NCI-H1417 treated with DMSO at 0.1 percent for 48 hours (cell line): ENCODE measurements at regions not wholly inside any gene's neighbourhood (a gene's known extent, or its start where the extent isn't known, plus 50 kb on each side); places are given as distances from the start of the nearest gene placed in this dataset.
"Not testable (repeated sequence)": the region's sequence is repeated elsewhere in the genome, so short reads cannot be mapped to it uniquely, and the experiment has no call there.

ENCODE experiments used
- DNase-seq: peaks from one replicate; lab custom pipeline; 2025; lab: John Stamatoyannopoulos, UW

DNA sequence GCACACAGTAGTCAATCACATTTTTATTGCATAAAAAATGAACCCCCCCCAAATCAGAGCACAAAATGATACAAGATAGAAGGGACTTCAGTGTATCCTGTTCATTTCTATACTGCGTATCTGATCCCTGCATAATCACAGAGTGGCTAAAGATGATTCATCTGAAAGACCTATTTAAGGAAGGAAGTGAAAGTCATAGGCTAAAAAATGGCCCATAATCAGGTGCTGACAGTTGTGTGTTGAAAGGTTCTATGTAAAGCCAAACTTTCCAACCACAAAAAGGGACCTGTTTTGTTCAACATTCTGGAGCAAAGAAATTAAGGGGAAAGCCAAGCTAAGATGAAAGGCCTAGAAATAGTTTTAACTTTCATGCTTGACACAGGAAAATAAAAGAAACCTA, 147.8 kb upstream of the ATP2B1 start:
- no peak for DNase-seq

DNA sequence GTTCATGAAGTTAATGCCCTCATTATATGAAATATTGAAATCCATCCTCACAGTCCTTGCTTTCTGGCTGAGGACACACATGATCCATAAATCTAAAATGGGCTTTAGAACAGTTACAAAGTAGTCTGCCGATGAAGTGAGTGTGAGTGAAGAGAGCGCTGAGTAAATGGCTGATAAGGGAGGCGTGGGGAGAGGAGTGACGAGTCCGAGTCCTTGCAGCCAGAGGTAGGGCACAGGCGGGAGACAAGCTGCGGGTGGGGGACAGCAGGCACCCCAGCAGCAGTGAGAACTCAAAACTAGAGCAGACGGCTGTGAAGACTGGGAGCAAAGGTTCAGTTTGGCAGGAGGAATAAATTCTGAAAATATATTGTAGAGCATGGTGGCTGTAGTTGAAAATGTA, 140.1 kb upstream of the ATP2B1 start:
- no peak for DNase-seq

DNA sequence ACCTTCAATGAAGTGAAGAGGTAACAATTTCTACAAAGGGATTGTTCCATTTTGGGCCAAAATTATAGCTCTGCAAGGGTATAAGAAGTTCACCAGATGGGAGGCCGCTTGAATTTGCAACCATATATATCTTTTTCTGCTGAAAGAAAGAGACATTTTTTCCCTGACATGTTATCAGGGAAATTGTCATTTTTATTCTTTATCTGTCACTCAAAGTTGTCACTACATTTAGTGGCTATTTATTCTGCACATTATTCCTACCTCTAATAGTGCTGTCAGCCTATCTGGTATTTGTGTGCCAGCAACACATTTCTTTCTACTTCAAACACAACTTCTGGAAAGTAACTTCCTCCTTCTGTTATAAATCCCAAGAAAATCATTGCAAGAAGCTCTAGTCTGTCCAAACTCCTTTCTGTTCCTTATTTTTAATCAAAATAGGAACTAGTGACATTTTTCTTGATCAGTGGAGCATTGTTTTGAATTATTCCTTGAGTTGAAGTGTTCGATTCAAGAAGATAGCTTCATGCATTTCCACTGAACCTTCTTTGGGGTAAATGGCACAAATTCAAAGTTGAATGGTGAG, 137.9 kb upstream of the ATP2B1 start:
- no peak for DNase-seq

DNA sequence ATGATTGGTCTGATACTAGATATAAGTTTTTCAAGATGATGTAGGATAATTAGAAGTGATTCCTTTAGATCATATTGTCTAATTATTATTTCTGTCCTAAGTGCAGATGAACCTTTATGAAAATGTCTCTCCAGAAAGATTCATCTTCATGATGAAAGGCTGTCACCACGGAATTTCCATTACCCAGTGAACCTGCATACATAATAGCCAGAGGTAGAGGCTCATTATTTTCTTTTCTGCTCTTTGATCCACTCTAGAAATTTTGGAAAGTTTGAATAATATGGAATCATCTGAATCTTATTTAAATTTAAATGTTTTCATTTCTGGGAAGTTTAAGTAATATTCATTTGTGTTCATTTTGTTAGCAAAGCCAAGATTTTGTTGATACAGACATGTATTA, 137.1 kb upstream of the ATP2B1 start:
- no peak for DNase-seq

DNA sequence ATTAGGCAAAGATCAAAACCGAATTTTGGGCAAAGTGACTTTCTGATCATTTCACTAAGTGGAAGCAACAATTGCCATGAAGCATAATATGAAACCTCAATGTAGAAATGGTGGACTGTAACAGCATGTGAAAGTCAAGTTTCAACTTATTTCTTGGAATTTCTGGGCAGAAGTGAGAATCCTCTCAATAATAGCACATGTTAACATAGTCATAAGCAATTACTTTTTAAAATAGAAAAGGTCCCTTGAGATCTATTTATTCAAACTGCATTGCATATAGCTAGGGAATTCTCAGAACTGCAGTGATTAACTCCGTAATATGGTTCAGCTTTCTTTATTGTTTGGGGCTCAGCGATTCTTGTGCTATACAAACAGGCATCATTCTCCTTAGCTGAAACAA, 136.7 kb upstream of the ATP2B1 start:
- no peak for DNase-seq

DNA sequence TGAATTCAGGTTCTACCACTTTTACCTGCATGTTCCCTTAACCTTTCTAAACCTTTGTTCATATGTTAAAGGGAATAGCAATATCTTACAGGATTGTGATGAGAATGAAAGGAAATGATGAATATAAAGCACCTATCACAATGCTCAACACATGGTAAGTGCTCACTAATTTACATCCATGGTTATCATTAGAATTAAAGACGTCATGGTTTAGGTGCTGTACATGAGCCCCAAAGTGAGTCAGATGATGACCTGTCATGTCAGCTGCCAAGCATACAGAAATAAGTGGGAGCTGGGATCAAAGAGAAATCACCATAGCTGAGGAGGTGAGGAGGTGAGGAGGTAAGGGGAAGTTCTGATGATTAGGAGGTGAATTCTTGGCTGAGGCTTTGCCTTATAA, 135.9 kb upstream of the ATP2B1 start:
- DNase-seq, result no peak

DNA sequence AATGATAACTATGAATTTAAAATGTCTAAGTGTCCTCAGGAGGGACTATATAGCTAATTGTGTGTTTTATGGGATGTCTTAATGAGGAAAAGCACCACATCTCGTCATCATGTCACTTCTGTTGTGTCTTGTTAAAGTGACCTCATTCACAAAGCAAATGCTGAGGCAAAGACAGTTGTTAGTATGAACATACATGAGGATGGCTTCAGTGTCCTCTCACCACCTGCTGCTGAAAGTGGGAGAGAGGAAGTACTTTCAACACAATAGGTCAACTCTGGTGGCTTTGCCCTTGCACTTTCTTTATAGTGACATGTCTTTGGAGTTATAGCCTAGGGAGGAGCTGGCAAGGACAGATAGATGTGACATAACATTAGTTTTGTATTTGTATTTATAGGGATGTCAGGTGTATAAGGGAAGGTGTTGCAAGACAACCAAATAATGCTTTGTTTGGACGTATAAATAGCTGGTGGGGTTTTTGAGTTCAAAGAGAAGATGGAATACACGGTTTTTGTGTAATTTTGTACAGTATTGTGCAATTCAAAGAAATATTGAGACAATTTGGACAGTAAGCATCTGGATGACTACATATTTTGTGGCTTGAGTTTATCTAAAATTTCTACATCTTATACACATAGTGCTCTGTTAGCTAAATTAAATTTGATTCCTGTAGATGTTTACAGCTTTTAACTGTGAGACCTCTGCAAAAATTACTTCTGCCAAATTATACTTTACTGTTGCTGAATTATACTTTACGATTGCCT, 131.7 kb upstream of the ATP2B1 start:
- no peak for DNase-seq

DNA sequence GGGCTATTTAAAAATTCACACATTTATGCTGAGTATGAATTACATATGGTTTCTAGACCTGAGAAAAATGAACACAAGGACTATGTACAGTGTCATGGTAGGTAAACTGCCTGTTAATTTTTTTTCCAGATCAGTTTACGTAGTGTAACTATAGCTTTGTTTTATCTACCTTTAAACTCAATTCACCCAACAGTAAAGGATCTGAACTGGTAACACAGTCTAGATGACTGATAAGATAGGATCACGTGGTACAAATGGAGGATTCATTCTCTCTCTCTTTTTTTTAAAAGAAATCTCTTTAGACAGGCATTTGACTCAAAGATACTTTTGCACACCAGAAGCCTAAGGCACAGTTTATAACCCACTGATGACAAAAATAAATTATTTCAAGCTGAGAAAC, 130.8 kb upstream of the ATP2B1 start:
- DNase-seq, result no peak

DNA sequence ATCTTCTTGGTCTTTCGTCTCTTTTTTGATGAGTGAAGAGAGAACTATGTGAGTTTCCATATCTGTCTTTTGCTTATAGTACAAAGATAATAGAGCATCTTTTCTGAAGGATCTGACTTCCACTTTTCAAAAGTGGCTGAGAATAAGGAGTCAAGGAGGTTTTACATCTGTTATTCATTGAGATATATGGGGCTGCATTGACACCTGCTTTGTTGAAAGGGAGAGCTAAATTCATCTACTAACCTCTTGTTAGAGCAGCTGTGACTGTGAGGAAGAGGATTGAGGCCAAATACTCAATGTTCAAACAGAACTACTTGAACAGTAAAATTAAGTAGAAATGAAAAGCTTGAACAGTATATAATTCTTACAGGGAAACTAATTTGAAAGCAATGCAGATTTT, 130.2 kb upstream of the ATP2B1 start:
- DNase-seq, result no peak

DNA sequence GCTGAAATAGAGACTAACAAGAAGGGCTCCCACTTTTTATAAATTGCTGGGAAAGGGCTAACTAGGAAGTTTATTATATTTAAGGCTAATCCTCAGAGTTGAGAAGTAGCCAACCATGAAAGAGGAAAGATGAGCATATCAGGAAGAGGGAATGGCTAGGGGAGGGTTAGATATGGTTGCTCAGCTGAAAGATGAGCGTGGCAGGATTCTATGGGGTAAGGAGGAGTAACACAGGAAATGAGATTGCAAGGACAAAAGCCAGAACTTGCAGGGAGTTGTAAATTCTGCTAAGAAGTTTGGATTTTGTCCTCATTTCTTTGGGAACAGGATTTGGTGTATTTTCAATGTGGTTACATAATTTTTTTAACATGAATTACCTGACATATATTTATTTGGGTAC, 127.4 kb upstream of the ATP2B1 start:
- no peak for DNase-seq

DNA sequence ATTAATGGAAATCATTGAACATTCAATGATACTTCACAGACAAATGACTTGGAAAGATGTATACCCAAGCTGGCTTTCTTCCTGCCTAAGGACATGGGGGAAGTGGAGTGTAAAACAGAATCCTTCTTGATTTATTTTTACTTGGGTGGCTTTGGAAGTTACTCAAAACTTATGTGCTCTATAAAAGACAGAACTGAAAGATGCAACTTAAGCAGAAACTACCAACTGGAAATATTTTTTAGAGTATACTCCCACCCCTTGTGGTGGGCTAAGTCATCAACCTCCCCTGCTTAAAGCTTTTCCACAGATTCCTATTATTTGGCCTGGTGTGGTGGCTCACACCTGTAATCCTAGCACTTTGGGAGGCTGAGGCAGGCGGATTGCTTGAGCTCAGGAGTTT, 126.0 kb upstream of the ATP2B1 start:
- DNase-seq, result no peak

DNA sequence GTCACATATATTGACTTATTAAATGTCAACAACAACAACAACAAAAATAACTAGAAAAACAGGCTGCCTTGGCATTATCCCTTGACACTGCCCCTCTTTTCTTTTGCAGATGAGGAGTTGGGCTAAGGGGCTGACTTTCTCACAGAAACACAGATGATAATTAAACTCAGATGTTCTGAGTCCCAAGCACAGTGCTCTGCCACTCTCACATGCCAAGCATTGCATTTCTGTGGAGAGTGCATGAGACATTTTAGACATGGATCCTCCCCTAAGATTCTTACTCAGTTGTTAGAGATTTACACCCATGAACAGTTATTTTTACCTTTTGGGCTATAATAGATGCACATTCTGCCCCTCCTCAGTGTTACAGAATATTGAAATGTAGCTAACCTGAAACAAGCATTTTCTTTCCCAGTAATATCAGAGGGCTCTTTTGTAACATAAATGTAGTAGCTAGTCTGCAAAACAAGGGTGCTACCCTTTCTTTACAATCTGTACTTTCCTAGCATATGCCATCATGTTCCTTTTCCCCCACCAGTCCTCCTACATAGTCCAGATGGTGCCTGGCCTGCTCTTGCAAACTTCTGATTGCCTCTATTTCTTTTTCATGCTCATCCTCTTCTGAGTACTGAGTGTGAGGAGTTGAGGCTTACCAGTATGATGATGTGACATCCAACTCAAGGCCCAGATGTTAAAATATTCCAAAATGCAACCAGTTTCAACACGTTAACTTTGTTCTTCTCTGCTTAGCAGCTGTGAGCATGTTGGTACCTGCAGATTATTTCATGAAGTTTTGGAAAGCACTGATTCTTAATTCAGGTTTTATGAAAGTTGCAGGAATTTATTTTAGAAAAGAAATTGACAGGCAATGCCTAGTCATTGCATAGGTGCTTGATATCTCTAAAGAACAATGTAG, 125.0 kb upstream of the ATP2B1 start:
- no peak for DNase-seq

DNA sequence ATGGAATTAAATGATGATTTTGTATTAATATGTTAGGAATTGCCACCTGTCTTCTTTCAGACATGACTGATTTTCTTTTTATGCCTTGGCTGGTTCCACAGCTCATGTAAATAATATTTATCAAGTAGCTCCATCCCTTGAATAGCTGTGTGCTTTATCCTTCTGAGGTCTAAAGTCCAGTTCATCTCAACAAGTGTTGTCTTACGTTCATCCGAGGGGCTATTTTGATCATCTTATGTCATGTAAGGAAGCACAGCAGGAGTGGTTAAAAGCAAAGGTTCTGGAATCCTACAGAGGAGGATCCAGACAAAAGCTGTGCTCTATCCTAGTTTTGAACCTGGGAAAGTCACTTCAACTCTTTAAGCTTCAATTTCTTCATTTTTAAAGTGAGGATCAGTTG, 123.7 kb upstream of the ATP2B1 start:
- no peak for DNase-seq

DNA sequence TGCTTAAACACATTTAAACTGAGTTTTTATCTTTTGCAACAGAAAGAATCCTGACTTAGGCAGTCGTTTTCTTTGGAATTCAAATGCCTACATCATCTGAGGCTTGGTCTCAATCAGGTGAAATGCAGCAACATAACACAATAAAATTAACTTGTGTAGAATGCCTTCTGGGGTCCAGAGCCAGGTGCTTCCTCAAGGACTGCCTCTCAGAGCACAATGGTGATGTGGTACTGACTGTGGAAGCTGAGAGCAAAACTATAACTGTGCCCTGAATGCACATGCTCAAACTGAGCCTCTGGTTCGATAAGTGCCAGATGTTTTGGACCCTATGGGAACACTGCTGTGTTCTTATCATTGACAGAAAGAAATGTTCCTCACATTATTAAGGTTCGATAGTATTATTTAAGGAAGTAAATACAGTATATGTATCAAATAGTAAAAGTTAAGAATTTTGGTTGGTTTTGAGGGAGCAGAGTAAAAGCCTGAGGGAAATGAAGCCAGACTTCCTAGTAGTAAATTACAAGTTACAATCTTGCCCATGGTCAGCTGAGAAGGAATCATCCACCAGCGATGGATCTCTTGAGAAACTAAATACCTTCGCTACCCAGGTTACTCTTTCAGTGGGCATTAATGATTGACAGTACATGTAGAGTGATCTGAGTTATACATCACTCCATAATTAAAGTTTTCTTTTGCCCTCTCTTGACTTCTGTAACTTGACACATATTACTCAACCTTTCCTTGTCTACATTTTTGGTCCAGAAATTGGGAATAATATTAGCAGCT, 122.9 kb upstream of the ATP2B1 start:
- no peak for DNase-seq

DNA sequence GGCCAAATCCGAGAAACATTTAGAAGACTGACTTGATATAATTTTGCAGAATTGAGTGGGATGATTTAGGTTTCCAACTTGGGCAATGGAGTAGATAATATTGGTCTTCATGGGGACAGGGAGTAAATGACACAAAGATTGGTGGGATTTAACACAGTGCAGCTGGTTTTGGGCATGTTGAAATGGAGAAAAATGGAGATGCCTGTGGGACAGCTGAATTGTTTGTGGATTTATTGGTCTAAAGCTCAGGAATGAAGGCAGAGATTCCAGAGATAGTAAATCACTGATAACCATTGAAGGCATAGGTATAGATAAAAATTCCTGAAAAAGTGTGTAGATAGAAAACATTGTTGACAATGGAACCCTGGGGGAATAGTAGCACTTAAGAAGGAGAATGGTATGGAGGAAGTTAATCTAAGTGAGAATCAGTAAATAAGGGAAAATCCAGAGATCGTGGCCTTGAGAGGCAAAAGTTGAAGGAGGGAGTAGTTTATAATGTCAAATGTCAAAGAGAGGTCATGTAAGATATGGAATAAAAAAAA, 120.9 kb upstream of the ATP2B1 start:
- DNase-seq, result no peak

DNA sequence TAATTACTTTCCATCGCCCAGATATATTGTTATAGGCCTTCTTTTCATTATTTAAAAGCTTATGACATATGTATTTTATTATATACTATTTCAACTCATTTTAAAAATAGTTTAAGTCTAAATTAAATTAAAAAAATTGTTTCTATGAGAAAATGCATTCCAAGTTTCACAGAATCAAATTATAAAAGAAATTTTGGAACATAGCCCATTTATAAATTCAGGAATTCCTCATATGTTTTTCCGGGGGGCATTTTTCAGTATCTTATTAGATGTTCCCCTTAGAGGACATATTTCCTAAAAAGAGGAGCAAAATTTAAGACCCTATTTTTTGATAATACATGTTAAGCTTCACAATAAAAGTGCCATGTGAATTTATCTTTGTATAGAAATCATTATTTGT, 119.9 kb upstream of the ATP2B1 start:
- DNase-seq, result no peak

DNA sequence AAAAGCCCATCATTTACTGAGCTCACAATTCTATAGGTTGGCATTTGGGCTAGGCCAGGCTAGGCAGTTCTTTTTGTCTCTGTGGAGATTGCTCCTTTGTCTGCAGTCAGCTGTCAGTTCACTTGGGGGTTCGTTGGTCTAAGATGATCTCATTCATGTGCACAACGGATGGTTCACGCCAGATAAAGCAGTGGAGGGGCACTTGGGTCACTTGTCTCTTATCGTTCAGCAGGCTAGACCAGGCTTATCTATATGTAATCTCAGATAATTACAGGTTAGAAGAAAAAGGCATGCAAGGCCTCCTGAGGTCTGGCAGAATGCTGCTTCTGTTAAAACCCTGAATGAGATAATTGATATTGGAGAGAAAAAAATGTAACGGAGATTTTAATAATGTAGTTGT, 119.0 kb upstream of the ATP2B1 start:
- DNase-seq, result no peak

DNA sequence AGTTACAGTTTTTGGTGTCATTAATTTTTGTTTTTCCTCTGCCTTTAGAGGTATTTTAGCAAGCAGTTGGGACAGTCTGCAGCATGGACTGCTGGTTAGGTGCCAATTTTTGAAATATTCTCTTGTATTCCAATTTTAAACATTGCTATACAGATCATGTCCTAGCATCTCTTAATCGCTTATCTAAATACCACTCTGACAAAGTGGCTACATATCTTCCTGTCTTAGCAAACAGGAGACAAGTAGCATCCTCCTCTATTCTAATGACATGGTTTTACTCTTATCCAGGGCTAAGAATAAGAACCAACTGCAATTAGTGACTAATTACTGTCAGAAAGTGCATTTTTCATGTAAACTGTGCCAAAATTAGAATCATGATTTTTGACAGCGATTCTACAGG, 117.8 kb upstream of the ATP2B1 start:
- no peak for DNase-seq

DNA sequence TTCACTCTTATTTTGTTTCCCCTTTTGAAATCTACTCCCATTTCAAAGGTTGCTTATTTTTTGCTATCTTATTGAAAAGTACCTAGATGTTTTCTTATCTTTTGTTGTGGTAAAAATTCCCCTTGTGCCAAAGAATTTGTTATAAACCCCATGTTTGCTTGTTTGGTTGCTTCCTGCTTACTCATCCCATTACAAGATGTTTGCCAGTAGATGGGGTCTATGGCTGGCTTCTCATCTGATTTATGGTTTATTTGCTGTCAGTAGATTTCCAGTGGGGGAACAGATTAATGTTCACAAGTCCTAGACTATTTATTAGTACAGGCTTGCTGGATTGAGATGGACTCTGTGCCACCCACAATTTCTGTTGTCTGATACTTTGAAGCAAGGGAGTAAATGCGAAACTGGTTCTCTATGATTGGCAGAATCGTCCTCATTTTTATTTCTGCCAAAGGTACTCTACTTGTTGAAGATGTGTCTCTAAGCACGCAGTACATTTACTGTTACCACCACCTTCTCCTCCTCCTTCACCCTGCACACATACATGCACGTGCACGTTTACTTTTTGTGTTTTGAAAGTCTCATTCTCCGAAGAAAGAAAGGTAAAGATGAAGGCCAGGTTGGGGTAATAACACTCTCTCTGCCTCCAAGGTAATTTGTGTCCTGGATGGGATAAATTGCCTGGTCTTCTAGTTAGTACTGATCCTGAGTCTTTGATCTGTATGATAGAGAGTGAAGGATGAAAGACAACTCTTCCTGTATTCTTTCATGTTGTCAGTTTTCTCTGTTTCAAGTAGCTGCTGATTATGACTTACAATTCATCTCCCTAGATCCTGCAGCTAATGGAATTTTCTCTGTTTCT, 117.2 kb upstream of the ATP2B1 start:
- DNase-seq, result no peak

DNA sequence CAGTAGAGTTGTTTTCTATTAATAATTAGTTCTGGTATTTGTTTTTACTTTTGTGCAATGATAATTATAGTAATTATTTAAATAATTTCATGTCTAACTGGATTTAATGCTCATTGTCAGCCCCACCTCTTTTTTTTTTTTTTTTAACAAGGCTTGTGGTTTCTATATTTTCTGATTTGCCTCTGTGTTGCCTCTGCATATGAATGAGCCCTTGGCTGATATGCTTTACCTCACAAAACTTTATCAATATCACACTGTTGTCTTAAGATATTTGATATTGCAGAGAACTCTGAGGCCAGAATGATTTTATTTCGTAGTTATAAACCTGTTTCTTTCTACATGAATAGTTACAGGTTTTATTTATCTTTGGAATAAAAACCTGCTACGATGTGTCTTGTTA, 116.2 kb upstream of the ATP2B1 start:
- DNase-seq, result no peak

DNA sequence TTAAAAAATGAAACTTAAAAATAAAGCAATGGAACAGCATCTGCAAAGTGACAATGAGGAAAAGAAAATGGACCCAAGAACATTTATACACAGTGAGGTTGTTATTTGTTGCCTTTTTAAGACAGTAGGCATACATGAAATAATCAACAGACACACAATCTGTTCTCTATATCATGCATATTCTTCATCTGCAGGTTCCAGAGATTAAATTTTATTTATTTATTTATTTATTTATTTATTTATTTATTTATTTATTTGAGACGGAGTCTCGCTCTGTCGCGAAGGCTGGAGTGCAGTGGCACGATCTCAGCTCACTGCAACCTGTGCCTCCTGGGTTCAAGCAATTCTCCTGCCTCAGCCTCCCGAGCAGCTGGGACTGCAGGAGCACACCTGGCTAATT, 114.4 kb upstream of the ATP2B1 start:
- DNase-seq, result not testable (repeated sequence)
